ENCODE measurements at regions not wholly inside any gene's neighbourhood (a gene's known extent, or its start where the extent isn't known, plus 50 kb on each side); places are given as distances from the start of the nearest gene placed in this dataset.

DNA sequence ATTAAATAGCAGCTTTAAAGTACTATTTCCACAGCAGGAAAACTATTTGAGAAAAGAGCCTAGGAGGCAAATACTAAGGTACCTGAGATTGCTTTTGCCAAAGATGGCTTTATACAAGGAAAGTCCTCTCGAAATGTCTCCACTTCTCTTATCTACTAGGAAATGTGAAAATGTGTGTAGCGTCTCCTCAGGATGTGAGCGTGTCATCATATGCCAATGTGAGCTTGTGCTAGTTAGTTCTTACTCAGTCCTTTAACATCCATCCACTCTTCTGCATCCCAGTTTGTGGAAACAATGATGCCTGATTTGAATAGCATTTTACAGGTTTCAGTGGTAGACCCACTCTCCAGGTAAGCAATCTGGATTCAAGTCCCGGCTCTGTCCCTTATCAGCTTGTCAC, 421.0 kb downstream of the DYNC2H1 start:
- H3K36me3 Mint-ChIP-seq: no peaks in the 10 kb centered on the region
- Histone ChIP-seq H3K4me2 (no peak overlapping the region), H3K36me3 (no peaks in the 10 kb centered on the region), H3K9me3 (ENCODE audit: low read depth) (no peaks in the 10 kb centered on the region), H3K4me1 (peaks cover 13% of the 10 kb centered on the region), H3K9ac (no peak overlapping the region), H4K20me1 (ENCODE audit: low read depth) (no peaks in the 10 kb centered on the region), H3K27ac (no peak overlapping the region), H3F3A (ENCODE audit: low read depth) (no peaks in the 10 kb centered on the region), H3K79me2 (ENCODE audit: low read depth) (no peaks in the 10 kb centered on the region), H3K27me3 (no peaks in the 10 kb centered on the region), H3K4me3 (no peak overlapping the region), H2AFZ (replicated peaks) (no peak overlapping the region)
- peaks cover 10% of the 10 kb centered on the region for H3K4me1 Mint-ChIP-seq
- H3K27ac Mint-ChIP-seq: no peak overlapping the region
- no peak overlapping the region for H3K4me3 Mint-ChIP-seq
- no peaks in the 10 kb centered on the region for H3K27me3 Mint-ChIP-seq (ENCODE audit: insufficient read depth, low read depth)
- no peaks in the 10 kb centered on the region for H3K9me3 Mint-ChIP-seq
- DNase-seq (ENCODE audit: low spot score): no peak
- no peak for TF ChIP-seq EZH2phosphoT487 (IDR thresholded peaks at IDR 0.05)
- TF ChIP-seq, protein P1, sequence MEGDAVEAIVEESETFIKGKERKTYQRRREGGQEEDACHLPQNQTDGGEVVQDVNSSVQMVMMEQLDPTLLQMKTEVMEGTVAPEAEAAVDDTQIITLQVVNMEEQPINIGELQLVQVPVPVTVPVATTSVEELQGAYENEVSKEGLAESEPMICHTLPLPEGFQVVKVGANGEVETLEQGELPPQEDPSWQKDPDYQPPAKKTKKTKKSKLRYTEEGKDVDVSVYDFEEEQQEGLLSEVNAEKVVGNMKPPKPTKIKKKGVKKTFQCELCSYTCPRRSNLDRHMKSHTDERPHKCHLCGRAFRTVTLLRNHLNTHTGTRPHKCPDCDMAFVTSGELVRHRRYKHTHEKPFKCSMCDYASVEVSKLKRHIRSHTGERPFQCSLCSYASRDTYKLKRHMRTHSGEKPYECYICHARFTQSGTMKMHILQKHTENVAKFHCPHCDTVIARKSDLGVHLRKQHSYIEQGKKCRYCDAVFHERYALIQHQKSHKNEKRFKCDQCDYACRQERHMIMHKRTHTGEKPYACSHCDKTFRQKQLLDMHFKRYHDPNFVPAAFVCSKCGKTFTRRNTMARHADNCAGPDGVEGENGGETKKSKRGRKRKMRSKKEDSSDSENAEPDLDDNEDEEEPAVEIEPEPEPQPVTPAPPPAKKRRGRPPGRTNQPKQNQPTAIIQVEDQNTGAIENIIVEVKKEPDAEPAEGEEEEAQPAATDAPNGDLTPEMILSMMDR (IDR thresholded peaks at IDR 0.05): no peak
- no peak for TF ChIP-seq EZH2 (IDR thresholded peaks at IDR 0.05)

DNA sequence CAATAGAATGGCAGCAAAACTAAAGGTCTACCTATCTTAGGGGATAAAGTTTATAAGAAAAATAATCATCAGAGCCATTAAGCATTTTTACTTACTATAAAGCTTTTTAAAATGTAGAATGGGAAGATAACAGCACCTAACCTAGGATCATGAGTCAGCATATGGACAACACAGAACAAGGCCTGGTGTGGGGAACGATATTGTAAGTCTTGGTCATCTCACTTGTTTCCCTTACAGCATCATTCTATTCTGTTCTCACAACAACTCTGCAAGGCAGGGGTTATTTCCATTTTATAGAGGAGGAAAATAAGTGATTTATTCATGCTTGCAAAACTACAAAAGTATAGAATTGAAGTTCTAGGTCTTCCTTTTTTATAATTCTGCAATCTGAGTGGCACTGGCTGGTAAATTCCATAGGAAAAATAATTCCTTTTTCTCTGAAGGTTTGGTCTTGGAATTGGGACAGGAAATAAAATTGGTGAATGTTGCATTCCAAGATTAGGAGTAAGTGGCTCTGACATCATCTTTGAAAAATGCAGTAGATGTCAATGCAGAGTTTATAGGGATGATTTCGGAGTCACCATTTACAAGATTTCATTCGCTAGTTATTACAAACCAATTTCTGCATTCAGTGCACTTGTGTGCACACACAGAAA, 423.0 kb downstream of the DYNC2H1 start:
- DNase-seq (ENCODE audit: low spot score): no peak
- no peaks in the 10 kb centered on the region for H3K36me3 ChIP-seq
- Mint-ChIP-seq H3K27ac (no peak overlapping the region), H3K4me3 (no peak overlapping the region), H3K4me1 (peaks cover 23% of the 10 kb centered on the region), H3K27me3 (ENCODE audit: insufficient read depth, low read depth) (no peaks in the 10 kb centered on the region), H3K36me3 (no peaks in the 10 kb centered on the region), H3K9me3 (no peaks in the 10 kb centered on the region)
- H3K9me3 ChIP-seq (ENCODE audit: low read depth): no peaks in the 10 kb centered on the region
- H3K27ac ChIP-seq: no peak overlapping the region
- H3K4me3 ChIP-seq: no peak overlapping the region
- no peaks in the 10 kb centered on the region for H3K79me2 ChIP-seq (ENCODE audit: low read depth)
- H2AFZ ChIP-seq (replicated peaks): no peak overlapping the region
- H3K4me2 ChIP-seq: no peak overlapping the region
- no peak overlapping the region for H3K9ac ChIP-seq
- peaks cover 13% of the 10 kb centered on the region for H3K4me1 ChIP-seq
- H3K27me3 ChIP-seq: no peaks in the 10 kb centered on the region
- H3F3A ChIP-seq (ENCODE audit: low read depth): no peaks in the 10 kb centered on the region
- no peaks in the 10 kb centered on the region for H4K20me1 ChIP-seq (ENCODE audit: low read depth)
- TF ChIP-seq, protein P1 (IDR thresholded peaks at IDR 0.05): no peak
- TF ChIP-seq EZH2 (IDR thresholded peaks at IDR 0.05) (no peak), EZH2phosphoT487 (IDR thresholded peaks at IDR 0.05) (no peak)

DNA sequence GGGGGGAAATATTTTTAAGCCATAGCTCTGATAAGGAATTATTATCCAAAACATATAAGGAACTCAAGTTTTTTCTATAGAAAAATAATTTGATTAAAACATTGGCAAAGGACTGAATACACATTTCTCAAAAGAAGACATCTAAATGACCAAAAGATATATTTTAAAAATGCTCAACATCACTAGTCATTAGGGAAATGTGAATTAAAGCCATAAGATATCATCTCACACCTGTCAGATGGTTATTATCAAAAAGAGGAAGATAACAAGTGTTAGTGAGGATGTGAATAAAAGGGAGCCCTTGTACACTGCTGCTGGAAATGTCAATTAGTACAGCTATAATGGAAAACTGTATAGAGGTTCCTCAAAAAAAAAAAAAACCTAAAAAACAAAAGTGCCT, 425.0 kb downstream of the DYNC2H1 start:
- H3K27me3 Mint-ChIP-seq (ENCODE audit: insufficient read depth, low read depth): no peaks in the 10 kb centered on the region
- no peak overlapping the region for H3K4me3 Mint-ChIP-seq
- H3K4me2 ChIP-seq: no peak overlapping the region
- H3K4me3 ChIP-seq: no peak overlapping the region
- no peak overlapping the region for H2AFZ ChIP-seq (replicated peaks)
- DNase-seq (ENCODE audit: low spot score): no peak
- peaks cover 3% of the 10 kb centered on the region for H3K4me1 ChIP-seq
- no peaks in the 10 kb centered on the region for H3K9me3 Mint-ChIP-seq
- H3K27me3 ChIP-seq: no peaks in the 10 kb centered on the region
- no peak overlapping the region for H3K27ac ChIP-seq
- no peaks in the 10 kb centered on the region for H3K36me3 Mint-ChIP-seq
- H3K9ac ChIP-seq: no peak overlapping the region
- no peak for TF ChIP-seq EZH2 (IDR thresholded peaks at IDR 0.05)
- TF ChIP-seq, protein P1 (IDR thresholded peaks at IDR 0.05): no peak
- no peaks in the 10 kb centered on the region for H3K9me3 ChIP-seq (ENCODE audit: low read depth)
- no peaks in the 10 kb centered on the region for H4K20me1 ChIP-seq (ENCODE audit: low read depth)
- H3K79me2 ChIP-seq (ENCODE audit: low read depth): no peaks in the 10 kb centered on the region
- no peaks in the 10 kb centered on the region for H3F3A ChIP-seq (ENCODE audit: low read depth)
- no peaks in the 10 kb centered on the region for H3K36me3 ChIP-seq
- no peak overlapping the region for H3K27ac Mint-ChIP-seq
- peaks cover 24% of the 10 kb centered on the region for H3K4me1 Mint-ChIP-seq
